HG02870 (cell line): ENCODE measurements at regions not wholly inside any gene's neighbourhood (a gene's known extent, or its start where the extent isn't known, plus 50 kb on each side); places are given as distances from the start of the nearest gene placed in this dataset.

Experiments
- ATAC-seq: cut with Tn5 transposase; IDR thresholded peaks from one replicate; pipeline ENCODE4 v1.9.1; 2021; ENCODE audit warnings: mild to moderate bottlenecking, moderate library complexity; ENCODE audit not compliant: unreplicated experiment

DNA sequence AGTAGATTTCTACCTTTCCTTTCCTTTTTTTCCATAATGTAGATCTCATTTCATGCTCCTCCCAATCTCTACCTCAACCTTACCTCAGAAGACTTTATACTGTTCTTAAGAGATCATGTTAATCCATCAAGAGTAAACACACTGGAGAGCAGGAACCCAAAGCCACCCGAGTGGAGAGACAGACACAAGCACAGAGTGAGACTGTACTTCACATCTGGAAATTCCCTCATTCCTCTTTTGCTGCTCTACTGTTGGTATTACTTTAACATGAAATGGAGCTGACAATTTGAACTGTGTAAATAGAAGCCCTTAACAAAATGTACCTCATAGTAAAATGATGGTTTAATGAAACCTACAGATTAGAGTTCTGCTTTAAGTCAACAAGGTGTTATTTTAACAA lies 105.7 kb upstream of the RASGEF1B start:
- ATAC-seq: no peak

DNA sequence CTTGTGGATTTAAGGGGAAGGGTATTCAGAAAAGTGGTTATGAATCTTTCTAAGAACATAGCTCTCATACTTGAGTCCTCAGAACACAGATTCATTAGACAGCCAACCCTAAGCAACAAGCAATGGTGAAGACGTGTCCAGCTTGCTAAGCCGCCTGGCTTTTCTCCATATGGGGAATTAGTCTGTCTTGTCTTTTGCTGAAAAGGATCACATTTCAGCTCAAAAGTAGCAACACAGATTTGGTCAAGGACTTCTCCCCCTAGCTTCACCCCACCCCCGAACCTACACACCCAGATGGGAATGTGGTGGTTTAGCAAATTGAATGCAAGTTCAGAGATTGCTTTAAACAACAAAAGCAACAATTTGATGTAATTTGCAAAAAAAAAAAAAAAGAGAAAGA lies 103.3 kb upstream of the RASGEF1B start:
- ATAC-seq: no peak

DNA sequence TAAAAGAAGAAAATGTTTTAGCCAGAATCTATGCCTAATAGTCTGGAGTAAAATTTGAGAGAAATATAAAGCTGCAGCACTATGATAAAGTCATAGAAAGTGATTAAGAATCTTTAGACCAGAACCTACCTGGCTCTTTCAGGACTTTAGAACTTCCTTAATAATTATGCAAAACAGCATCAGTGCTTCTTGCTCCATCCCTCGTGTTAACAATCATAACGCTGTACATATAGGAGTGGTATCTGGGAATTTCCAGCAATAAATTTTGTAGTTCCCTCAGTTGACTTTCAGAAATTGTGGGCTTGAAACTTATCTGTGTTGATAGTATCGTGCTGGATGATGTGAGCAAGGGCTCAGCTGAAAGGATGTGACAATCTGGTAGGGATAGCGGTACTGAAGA lies 102.1 kb upstream of the RASGEF1B start:
- ATAC-seq: no peak

DNA sequence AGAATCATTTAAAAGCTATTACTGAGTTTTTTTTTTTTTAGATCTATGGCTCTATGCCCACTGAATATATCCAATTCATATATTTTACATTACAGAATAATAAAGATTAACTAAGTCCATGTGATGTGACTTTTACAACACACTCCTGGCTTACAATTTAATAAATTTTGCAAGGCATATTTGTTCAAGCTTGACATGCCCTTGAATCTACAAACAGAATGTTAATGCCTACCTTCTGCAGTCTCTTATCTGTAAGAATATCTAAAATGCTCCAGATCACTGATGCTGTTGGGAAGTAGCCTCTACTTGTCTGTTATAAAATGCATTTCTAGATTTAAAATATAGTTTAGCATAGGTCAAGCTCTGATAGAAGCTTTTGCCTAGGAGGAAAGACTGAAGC lies 100.7 kb upstream of the RASGEF1B start:
- ATAC-seq: no peak

DNA sequence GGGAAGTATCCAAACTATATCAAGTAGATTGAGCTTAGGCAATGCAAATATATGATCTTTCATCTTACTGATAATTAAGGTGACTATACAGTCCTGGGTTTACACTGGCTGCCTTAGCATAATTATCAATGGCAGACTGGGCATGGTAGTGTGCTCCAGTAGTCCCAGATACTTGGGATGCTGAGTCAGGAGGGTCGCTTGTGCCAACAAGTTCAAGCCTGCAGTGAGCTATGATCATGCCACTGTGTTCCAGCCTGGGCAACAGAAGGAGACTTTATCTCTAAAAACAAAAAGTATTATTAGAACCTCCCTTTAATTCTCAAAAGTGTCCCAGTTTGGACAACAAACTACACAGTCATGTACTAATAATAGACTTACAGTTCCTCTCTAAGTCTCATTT lies 99.4 kb upstream of the RASGEF1B start:
- no peak for ATAC-seq

DNA sequence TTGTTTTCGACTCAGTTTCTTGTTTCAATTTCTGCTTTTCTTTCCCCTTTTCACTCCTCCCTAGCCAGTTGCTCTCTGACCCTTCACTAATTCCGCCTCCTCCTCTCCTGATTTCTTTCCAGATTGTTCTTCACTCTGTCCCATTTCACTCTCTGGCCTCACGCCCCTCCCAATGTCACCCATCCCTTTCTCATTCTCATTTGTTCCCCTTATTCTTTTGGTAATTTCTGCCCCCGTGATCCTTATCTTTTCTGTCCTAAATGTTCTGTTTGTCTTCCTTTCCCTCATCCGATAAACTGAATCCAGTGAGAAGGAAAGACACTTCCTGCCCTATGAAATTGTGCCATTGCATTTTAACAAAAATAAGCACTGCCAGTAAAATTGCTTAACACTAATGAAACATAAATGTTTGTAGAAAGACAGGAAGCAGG lies 94.5 kb upstream of the RASGEF1B start:
- ATAC-seq: no peak

DNA sequence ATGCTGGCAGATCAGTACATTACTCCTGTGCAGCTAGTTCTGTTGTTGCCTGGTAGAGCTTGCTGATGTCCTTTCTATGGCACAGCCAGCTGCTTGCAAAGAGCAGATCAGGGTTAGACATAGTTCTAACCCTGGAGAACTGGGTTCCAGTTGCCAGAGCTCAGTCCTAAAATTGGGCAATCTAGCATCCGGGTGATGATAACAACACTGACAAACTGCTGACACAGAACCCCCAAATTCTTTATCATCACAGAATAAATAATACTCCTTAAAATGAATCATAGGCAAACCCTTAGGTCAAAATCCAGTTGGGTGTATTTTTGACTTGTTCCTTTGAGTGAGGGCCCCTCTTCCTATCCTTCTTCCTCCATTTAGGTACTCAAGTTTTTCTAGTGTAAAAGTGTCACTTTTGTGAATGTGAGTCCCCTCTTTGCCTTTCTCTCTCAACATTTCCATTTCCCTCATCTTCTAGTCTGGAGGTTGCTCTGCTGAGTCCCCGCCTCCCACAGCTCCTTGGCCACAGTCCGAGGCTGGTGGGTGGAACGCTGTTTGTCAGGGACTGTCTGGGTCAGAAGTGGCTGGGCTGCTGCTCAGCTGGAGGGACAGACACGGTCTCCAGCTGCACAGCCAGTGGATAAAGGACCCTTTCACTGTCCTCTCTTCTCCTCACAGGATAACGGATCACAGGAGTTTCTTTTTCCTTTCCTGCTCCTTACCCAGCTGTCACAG lies 93.6 kb upstream of the RASGEF1B start:
- peak; percentile 26 for ATAC-seq

DNA sequence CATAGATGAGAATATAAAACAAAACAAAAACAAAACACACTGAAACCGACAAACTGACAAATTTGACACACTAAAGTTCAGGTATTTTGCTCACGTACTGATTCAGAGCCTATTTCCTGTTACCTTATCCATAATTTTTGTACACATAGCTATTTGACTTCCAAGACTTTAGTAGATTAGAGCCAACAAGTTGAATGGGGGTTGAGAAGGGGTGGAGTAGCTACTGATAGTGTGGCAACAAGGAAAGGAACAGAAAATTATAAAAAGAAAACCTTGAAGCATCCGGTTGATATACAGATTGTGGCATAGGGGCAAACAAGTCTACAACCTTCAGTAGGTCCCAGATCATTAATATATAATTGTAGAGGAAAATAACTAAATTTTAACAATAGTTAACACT lies 92.3 kb upstream of the RASGEF1B start:
- ATAC-seq: no peak

DNA sequence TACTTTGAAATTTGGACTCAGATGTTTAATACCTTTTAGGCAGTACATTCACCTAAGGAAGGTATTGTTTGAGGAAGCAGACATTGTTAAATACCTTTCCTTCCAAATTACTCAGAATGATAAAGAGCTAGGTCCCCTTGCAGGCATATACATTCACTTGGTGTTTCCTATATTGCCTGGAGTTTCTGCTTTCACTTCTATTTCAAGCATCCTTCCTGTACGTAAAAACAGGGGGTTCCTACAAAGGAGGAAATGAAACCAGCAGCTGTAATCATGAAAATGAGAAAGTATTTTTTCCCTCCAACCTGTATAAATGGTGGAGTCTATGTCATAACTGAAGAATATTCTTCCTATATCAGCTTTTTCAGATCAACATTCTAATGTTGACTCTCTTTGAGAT lies 90.4 kb upstream of the RASGEF1B start:
- peak; percentile 92 for ATAC-seq

DNA sequence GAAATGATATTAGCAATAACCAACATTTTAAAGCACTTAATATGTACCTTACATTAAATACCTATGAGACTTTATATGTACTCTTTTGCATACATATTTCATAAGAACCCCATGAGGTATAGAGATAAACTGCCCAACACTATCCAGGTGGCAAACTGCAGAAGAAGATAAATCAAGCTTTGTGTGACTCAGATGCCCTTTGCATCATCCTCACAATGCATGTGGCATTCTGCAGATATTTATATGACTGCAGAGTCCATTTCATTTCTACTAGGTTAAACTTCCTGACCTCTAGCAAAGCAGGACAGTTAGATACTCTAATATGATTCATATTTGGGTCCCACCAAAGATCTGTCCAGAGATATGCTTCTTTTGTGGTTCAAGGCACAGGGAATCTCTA lies 85.6 kb upstream of the RASGEF1B start:
- no peak for ATAC-seq

DNA sequence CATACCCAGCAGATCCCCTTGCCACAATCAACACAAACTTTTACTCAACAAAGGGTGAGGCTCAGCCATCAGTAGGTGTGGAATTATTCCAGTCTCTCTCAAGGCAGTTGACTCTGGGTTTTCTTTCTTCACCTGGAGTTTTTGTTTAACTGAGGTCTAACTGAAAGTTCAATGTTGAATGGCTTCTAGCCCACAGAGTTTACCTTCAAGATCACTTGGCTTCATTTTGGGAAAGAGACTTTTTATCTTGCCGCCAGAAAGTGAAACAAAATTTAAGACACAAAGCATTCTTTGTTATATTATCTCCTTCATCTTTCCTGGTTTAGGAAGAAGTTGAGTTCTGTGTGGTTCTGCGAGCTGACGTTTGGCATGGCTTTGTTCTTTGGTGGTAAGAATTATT lies 83.8 kb upstream of the RASGEF1B start:
- ATAC-seq: no peak

DNA sequence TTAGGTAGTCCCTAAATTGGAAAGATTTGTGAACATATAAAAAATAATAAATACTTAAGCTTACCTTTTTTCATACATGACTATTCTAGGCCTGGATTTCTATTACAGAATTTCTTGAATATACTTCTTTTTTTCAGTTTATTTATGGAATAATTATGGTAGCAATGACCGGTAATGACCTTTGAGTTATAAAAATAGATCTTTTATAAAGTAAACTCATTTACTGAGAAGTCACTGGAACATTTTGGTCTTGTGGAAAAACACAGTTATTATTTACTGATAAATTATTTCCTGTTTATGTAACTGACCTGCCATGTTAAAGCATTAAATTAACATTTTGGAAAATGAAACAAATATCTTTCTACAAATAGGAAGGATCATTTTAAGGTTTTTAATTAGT lies 80.4 kb upstream of the RASGEF1B start:
- no peak for ATAC-seq

DNA sequence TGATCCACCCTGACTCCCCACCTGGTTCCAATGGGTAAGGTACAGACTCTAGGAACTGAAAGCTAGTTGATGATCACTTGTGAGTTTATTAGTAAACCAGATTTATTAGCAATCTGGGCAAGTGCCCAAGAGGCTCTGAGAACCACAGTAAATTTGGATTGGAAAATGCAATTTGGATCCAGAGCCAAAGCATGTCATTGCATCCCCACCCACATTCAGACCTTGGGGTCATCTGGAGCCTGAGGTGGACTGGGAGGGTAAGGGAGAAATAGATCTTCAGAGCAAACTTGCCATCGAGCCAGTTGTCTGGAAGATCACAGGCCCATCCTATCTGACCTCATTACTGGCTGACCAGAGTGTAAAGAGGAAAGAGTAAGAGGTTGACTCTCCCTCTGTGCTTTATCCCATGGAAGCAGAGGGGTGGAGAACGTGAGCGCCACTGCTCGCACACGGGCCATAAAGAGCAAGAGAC lies 78.7 kb upstream of the RASGEF1B start:
- ATAC-seq: no peak

DNA sequence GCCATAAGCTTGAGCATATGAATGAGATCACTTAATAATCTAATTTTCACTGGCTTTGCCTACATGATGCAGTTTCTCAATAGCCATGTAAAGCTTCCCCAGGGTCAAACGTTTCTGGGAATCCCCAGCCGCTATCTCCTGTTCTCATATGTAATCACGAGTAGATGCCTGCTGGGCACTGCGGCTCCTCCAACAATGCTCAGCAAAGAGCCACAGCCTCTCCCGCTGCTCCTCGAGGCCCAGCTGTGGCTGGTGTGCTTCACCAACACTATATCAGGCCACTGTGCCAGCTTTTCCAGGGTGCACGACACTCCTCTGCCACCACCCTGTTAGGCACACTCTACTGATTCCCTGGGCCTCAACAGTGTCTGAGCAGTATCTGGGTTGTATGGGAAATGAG lies 78.3 kb upstream of the RASGEF1B start:
- ATAC-seq: no peak

DNA sequence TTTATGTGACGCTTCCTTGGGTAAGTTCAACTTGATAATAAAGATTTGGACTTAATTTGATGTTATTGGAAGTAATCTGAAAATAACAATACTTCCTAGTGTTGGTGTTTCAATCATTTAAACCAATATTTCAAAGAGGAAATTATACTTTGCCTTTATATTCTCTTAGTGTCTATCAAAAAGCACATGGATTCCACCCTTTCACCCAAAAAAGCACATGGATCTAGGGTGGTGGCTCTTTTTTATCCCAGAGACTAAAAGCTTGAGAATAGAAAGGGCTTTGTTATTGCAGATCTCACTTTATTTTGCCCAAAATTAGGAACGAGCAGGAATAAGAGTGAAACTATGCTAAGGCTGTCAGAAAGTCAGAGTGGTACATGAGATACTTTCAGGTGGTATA lies 75.1 kb upstream of the RASGEF1B start:
- ATAC-seq: no peak

DNA sequence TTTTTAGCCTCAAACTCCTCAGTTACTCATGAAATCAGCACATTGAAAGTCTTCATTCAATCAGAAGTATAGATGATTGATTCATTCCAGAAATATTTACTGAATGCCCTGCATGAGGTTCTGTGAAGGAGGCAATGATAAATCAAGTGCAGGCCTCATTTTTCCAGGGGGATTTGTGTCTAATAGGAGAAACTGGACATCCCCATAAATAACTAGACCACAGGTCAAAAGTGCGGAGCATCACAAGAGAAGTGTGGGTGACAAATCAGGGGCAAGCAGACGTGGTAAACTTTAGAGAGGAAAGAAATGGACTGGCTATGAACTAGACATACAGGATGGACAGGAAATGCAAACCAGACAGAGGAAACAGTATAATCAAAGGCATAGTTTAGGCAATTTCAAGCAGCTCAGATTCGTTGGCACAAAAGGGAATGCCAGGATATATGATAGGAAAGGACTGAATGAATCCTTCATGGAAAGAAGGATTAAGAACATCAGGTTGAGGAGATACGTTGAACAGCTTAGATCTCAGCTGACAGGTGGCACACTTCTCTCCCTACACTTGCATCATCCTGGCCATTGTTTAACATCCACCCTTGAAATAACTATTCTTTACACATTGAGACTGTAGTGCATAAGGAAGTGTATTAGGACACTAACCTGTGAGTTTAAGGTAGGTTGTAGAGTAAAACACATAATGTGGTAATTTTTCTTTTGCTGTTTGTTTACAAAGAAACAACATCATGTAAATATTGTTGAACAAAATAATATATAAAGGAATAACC lies 69.6 kb upstream of the RASGEF1B start:
- ATAC-seq: no peak

DNA sequence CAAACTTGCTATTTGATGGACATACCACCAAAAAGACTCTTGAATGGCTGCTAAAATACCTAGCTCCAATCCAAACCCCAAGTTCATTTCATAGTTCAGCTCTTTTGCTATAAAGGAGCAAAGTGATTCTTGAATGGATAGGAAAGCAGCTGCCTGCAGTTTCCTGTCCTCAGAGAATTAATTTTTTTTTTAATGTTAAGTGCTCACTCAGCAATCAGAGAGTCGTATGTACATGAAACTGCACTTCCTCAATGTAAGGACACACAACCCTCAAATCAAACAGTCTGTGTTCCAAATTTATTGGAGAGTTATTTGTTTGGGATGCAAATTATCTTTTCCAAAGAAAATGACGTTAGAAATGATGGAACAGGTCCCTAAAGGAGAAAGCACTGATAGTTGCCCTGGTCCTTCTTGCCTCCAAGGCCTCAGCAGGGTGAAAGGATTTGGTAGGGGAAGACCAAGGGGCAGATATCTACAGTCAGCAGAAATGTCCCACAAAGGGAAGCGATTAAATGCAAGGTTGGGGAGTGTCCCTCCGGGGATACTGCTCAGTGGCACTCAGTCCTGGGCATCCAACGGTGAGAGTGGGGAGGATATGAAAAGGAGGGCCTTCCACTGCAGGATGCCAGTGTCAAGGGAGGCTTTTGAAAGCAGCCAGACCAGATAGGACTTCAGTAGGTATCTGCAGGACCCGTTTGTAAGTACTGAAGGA lies 67.2 kb upstream of the RASGEF1B start:
- ATAC-seq: no peak

DNA sequence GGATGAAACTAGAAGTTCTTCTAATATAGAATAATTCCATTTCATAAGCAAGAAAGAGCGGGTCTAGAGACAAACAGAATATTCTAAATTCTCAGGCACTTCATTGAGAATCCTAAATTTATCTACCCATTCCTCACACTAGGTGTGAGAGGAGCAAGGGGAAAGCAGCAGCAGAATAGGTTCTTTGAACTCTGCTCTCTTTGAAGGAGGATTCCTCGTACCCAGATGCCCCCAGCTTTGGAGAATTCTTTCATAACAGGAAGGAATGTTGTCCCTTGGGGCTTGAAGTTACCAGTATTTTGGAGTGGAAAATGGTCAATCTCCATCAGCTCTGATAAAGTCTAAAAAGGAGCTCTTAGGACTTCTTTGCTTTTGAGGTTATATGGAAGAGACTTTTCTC lies 59.7 kb upstream of the RASGEF1B start:
- ATAC-seq: no peak

DNA sequence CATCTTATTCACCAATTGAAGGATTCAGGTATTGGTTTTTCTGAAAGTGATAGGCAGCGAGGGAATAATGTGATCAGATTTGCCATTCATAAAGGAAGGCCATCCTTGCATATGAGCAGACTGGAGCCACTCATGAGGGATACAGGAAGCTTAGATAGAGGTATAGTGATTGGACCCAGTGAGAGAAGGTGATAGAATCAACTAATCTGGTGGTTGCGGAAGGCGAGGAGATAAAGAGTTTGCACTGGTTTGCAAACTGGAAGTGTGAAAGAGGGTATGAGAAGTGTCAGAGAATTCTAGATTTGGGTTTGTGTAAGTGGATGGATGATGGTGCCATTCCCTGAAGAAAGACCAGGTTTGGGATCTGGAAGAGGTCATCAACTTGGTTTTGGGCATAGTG lies 57.3 kb upstream of the RASGEF1B start:
- ATAC-seq: no peak

DNA sequence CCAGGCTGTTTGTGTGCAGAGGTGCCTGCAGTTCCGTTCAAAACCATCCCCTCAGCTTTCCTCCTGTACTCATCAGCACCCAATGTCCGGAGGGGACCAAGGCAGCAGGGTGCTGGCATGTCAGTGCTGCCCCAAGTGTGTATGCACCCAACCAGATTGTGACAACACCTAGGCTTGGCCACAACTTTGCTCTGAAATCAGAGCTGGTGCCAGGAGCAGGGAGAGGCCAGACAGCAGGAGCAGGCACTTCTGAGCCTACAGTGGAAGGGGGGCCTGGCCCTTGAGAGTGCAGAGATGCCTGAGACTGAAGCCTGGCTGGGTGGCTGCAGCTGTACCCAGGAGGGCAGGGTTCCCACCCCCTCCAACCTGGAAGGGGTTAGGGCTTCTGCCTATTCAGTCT lies 56.5 kb upstream of the RASGEF1B start:
- no peak for ATAC-seq

DNA sequence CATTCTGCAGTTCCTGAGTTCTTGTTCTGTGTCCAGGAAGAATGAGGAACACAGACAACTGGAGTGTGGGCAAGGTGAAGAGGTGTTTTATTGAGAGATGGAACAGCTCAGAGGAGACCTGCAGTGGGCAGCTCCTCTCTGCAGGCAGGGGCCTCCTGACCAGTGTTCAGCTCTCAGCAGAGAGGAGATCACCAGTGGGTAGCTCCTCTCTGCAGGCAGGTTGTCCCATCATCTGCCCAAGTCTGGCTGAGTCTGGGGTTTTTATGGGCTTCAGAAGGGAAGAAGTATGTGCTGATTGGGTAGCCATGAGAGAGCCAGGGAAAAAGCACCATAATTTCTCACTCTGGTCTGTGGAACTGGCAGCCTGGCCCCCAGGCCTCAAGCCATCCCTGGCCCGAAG lies 56.0 kb upstream of the RASGEF1B start:
- ATAC-seq: no peak

DNA sequence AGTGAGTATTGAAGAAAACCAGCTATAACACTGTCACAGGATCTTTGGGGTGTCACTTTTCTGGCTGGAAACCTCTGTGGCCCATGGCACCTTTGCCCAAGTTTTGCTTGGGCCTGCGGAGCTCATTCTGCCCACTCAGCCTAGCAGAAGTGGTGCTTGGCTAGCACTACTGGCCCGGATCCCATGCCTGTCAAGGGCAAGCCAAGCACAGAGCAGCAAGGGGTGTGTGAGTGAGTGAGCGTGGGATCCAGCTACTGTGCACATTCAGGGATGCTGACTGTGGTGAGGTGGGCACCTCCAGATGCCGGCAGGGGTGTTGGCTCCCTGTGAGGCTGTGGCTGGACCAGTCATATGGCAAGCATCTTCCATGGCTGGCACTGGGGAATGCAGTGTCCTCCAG lies 55.4 kb upstream of the RASGEF1B start:
- no peak for ATAC-seq
